HG02852 (cell line): ENCODE measurements at regions not wholly inside any gene's neighbourhood (a gene's known extent, or its start where the extent isn't known, plus 50 kb on each side); places are given as distances from the start of the nearest gene placed in this dataset.
"Not testable (repeated sequence)": the region's sequence is repeated elsewhere in the genome, so short reads cannot be mapped to it uniquely, and the experiment has no call there.

ENCODE experiments used
- ATAC-seq: cut with Tn5 transposase; IDR thresholded peaks from one replicate; pipeline ENCODE4 v1.9.1; 2021; ENCODE audit warnings: mild to moderate bottlenecking, moderate library complexity; ENCODE audit not compliant: unreplicated experiment

GRCh38 chr3:158026236-158026635 lies 80.0 kb downstream of the SHOX2 start:
- no peak for ATAC-seq

- ATAC-seq = not testable (repeated sequence)
These were observed 86.3 kb downstream of the SHOX2 start for GRCh38 chr3:158019897-158020296.

- no peak for ATAC-seq
These were observed 87.8 kb downstream of the SHOX2 start for GRCh38 chr3:158018462-158018861.

- ATAC-seq = no peak
These were observed 93.3 kb downstream of the SHOX2 start for GRCh38 chr3:158012901-158013300.

GRCh38 chr3:158005391-158006100 lies 100.7 kb downstream of the SHOX2 start:
- no peak for ATAC-seq

- no peak for ATAC-seq
These were observed 107.0 kb downstream of the SHOX2 start for GRCh38 chr3:157999246-157999645.

GRCh38 chr3:157982359-157982758 lies 123.9 kb downstream of the SHOX2 start:
- ATAC-seq = no peak

GRCh38 chr3:157981819-157982218 lies 124.4 kb downstream of the SHOX2 start:
- ATAC-seq = no peak

GRCh38 chr3:157979022-157979421 lies 127.2 kb downstream of the SHOX2 start:
- no peak for ATAC-seq

GRCh38 chr3:157961665-157962064 lies 144.6 kb downstream of the SHOX2 start:
- ATAC-seq = no peak

- ATAC-seq = no peak
These were observed 147.8 kb downstream of the SHOX2 start for GRCh38 chr3:157958457-157958856.

- ATAC-seq = no peak
These were observed 149.4 kb downstream of the SHOX2 start for GRCh38 chr3:157956850-157957249.

- no peak for ATAC-seq
These were observed 150.0 kb downstream of the SHOX2 start for GRCh38 chr3:157956176-157956575.

- no peak for ATAC-seq
These were observed 152.7 kb downstream of the SHOX2 start for GRCh38 chr3:157953565-157953964.

- ATAC-seq = no peak
These were observed 157.4 kb downstream of the SHOX2 start for GRCh38 chr3:157948605-157949383.

- ATAC-seq = no peak
These were observed 167.1 kb downstream of the SHOX2 start for GRCh38 chr3:157939166-157939565.

GRCh38 chr3:157938154-157938779 lies 168.0 kb downstream of the SHOX2 start:
- no peak for ATAC-seq

- ATAC-seq = no peak
These were observed 174.7 kb downstream of the SHOX2 start for GRCh38 chr3:157931517-157931916.

- ATAC-seq = no peak
These were observed 176.0 kb downstream of the SHOX2 start for GRCh38 chr3:157930000-157930780.

GRCh38 chr3:157926822-157927221 lies 179.4 kb downstream of the SHOX2 start:
- no peak for ATAC-seq

- ATAC-seq = peak; percentile 81
These were observed 183.6 kb downstream of the SHOX2 start for GRCh38 chr3:157922614-157923013.
